Right atrium auricular region (tissue), 2 donors: ENCODE measurements at regions not wholly inside any gene's neighbourhood (a gene's known extent, or its start where the extent isn't known, plus 50 kb on each side); places are given as distances from the start of the nearest gene placed in this dataset.
A peak's percentile ranks its signal among the peaks of the same experiment; 100 is the strongest.

Source experiments
- DNase-seq: peaks from one replicate; pipeline ENCODE4 v3.0.0-alpha.2; 2019; ENCODE audit warnings: low spot score
- H3K27ac ChIP-seq, 2 donors: fragments of 200-600 bp; sonication (generic); 1 replicate in 1 of 2; 2 replicates in 1 of 2; pipeline ENCODE4 v1.5.1; 2016 to 2019
- H3K27me3 ChIP-seq, 2 donors: fragments of 200-600 bp; sonication (generic); one replicate each; pipeline versions ENCODE4 v1.5.1 to v1.6.0; 2017 to 2019
- H3K36me3 ChIP-seq: fragments of 200-600 bp; sonication (generic); one replicate; pipeline ENCODE4 v1.5.1; 2016
- H3K4me1 ChIP-seq, 2 donors: fragments of 200-600 bp; sonication (generic); one replicate each; pipeline versions ENCODE4 v1.5.1 to v1.6.0; 2017 to 2019
- H3K4me3 ChIP-seq, 2 donors: fragments of 200-600 bp; sonication (generic); 1 replicate in 1 of 2; 2 replicates in 1 of 2; pipeline ENCODE4 v1.5.1; 2017 to 2019; ENCODE audit warnings: mild to moderate bottlenecking in 1 of 2, moderate library complexity in 1 of 2
- H3K9me3 ChIP-seq, 2 donors: fragments of 200-600 bp; sonication (generic); one replicate each; pipeline ENCODE4 v1.5.1; 2019
- CTCF ChIP-seq, 2 donors: fragments of 200-600 bp; sonication (generic); IDR thresholded peaks; one replicate each; pipeline ENCODE4 v1.5.1; 2019; ENCODE audit warnings: antibody characterized with exemption in 2 of 2

- no peaks in the 10 kb centered on the region for H3K4me1 ChIP-seq
- DNase-seq = no peak
Measured at GRCh38 chr9:86545090-86545489, 190.9 kb upstream of the TUT7 start.

GRCh38 chr9:86541014-86541570, 186.9 kb upstream of the TUT7 start:
- H3K4me1 ChIP-seq = no peaks in the 10 kb centered on the region
- TF ChIP-seq CTCF (IDR thresholded peaks at IDR 0.05) = no peak
- H3K36me3 ChIP-seq = no peaks in the 10 kb centered on the region
- H3K27me3 ChIP-seq = no peaks in the 10 kb centered on the region
- H3K27ac ChIP-seq = no peak overlapping the region
- H3K4me3 ChIP-seq = no peak overlapping the region
- no peak for DNase-seq
- no peaks in the 10 kb centered on the region for H3K9me3 ChIP-seq

More at GRCh38 chr9:86545090-86545489, 190.9 kb upstream of the TUT7 start:
- Histone ChIP-seq H3K9me3 (no peaks in the 10 kb centered on the region), H3K27ac (no peak overlapping the region), H3K36me3 (no peaks in the 10 kb centered on the region), H3K27me3 (no peaks in the 10 kb centered on the region), H3K4me3 (no peak overlapping the region)
- no peak for TF ChIP-seq CTCF (IDR thresholded peaks at IDR 0.05)

- no peaks in the 10 kb centered on the region for H3K4me1 ChIP-seq
- no peak overlapping the region for H3K4me3 ChIP-seq
- DNase-seq = no peak
- no peak overlapping the region for H3K27ac ChIP-seq
- no peak for TF ChIP-seq CTCF (IDR thresholded peaks at IDR 0.05)
- H3K36me3 ChIP-seq = no peaks in the 10 kb centered on the region
- H3K27me3 ChIP-seq = no peaks in the 10 kb centered on the region
- no peaks in the 10 kb centered on the region for H3K9me3 ChIP-seq
Measured at GRCh38 chr9:86535406-86535915, 181.3 kb upstream of the TUT7 start.

- Histone ChIP-seq H3K4me3 (no peak overlapping the region), H3K27me3 (no peaks in the 10 kb centered on the region), H3K27ac (peak overlapping the region in 1 of 2 donors; percentile 29), H3K36me3 (no peaks in the 10 kb centered on the region), H3K9me3 (no peaks in the 10 kb centered on the region), H3K4me1 (no peaks in the 10 kb centered on the region)
- no peak for DNase-seq
- no peak for TF ChIP-seq CTCF (IDR thresholded peaks at IDR 0.05)
Measured at GRCh38 chr9:86534572-86535258, 180.5 kb upstream of the TUT7 start.

- Histone ChIP-seq H3K9me3 (no peaks in the 10 kb centered on the region), H3K4me1 (no peaks in the 10 kb centered on the region), H3K36me3 (no peaks in the 10 kb centered on the region), H3K27ac (no peak overlapping the region), H3K4me3 (no peak overlapping the region), H3K27me3 (no peaks in the 10 kb centered on the region)
- TF ChIP-seq CTCF (IDR thresholded peaks at IDR 0.05) = no peak
- no peak for DNase-seq
Measured at GRCh38 chr9:86531971-86532640, 177.9 kb upstream of the TUT7 start.
